ENCODE measurements at regions not wholly inside any gene's neighbourhood (a gene's known extent, or its start where the extent isn't known, plus 50 kb on each side); places are given as distances from the start of the nearest gene placed in this dataset.

DNA sequence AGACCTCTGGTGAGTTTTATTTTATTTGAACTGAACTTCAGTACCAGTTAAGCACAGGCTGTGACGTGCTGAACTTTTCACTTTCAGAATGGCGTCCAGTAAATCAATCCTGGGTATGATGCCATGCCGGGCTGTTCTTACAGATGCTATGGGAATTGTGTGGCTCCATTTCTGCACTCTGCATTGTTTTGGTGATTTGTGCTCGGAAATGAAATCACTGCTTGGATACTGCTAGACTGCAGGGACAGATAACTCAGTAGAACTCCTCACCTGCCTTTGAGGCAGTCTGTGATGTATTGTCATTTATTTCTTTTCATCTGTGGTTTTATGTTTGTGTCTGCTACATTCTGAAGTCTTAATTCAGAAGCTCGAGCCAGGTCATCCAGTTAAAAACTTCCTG is 172.7 kb downstream of the PTPN11 start:
- DNase-seq (no peak), ATAC-seq (replicated peaks in 1 of 4) (no peak)
- no peaks in the 10 kb centered on the region for H3K36me3 ChIP-seq (ENCODE audit: control insufficient read depth in 2 of 2, extremely low read depth in 1 of 2, insufficient read depth in 1 of 2, low read length in 1 of 2)
- peaks cover 0 to 6% (median 2%) of the 10 kb centered on the region in 3 donors for H3K9me3 Mint-ChIP-seq
- no peak overlapping the region for H3K4me3 Mint-ChIP-seq
- no peak overlapping the region for H3K27ac ChIP-seq (ENCODE audit: low read length)
- no peak overlapping the region for H3K4me3 ChIP-seq (ENCODE audit: control insufficient read depth in 1 of 2, extremely low read depth in 1 of 2, low read length in 1 of 2)
- H3K27me3 Mint-ChIP-seq: peaks cover 16 to 47% of the 10 kb centered on the region in 2 donors
- 60% methylated on average over 3 of the region's 5 CpGs for WGBS (ENCODE audit: insufficient coverage)
- no peaks in the 10 kb centered on the region for H3K36me3 Mint-ChIP-seq
- no peaks in the 10 kb centered on the region for H3K4me1 Mint-ChIP-seq
- H3K4me1 ChIP-seq (ENCODE audit: control insufficient read depth in 1 of 2, extremely low read depth in 1 of 2, insufficient read depth in 2 of 2, low read length in 2 of 2): no peaks in the 10 kb centered on the region
- CTCF ChIA-PET: no interaction called here
- no peaks in the 10 kb centered on the region for H3K9me3 ChIP-seq
- H3K27ac Mint-ChIP-seq: no peak overlapping the region
- POLR2A ChIA-PET: no interaction called here
- H3K27me3 ChIP-seq (replicated peaks in 1 of 2; ENCODE audit: control insufficient read depth in 2 of 2, extremely low read depth in 1 of 2, insufficient read depth in 2 of 2, low read length in 1 of 2): peaks cover 0 to 3% of the 10 kb centered on the region in 2 experiments

DNA sequence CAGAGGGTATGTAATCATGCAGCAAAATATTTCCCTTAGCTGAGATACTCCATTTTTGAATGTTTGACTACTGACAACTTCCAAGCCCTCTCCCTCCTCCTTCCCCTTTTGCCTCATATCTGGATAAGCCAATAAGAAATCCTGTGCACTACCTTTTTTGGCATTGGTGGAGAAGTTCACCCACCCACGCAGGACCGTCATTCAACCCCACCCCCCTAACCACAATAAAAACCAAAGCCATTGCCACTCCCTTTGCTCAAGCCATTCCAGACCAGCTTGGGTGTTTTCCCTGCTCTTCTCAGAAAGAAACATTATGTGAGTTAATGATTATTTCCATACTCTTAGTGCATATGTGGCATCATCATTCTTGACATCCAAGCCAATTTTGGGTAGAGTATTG is 176.7 kb downstream of the PTPN11 start:
- CTCF ChIA-PET: no interaction called here
- no peaks in the 10 kb centered on the region for H3K4me1 Mint-ChIP-seq
- WGBS (ENCODE audit: insufficient coverage): no CpG with 5 or more reads among the region's 2 CpGs
- POLR2A ChIA-PET: no interaction called here
- H3K36me3 Mint-ChIP-seq: no peaks in the 10 kb centered on the region
- H3K4me3 Mint-ChIP-seq: no peak overlapping the region
- no peaks in the 10 kb centered on the region for H3K36me3 ChIP-seq (ENCODE audit: control insufficient read depth in 2 of 2, extremely low read depth in 1 of 2, insufficient read depth in 1 of 2, low read length in 1 of 2)
- DNase-seq: no peak
- H3K4me3 ChIP-seq (ENCODE audit: control insufficient read depth in 1 of 2, extremely low read depth in 1 of 2, low read length in 1 of 2): no peak overlapping the region
- no peak overlapping the region for H3K27ac Mint-ChIP-seq
- peaks cover 0 to 8% of the 10 kb centered on the region in 2 experiments for H3K27me3 ChIP-seq (replicated peaks in 1 of 2; ENCODE audit: control insufficient read depth in 2 of 2, extremely low read depth in 1 of 2, insufficient read depth in 2 of 2, low read length in 1 of 2)
- no peak for ATAC-seq (replicated peaks in 1 of 4)
- H3K27me3 Mint-ChIP-seq: peaks cover 29 to 50% of the 10 kb centered on the region in 2 donors
- no peak overlapping the region for H3K27ac ChIP-seq (ENCODE audit: low read length)
- H3K9me3 Mint-ChIP-seq: peaks cover 0 to 9% (median 2%) of the 10 kb centered on the region in 3 donors
- H3K4me1 ChIP-seq (ENCODE audit: control insufficient read depth in 1 of 2, extremely low read depth in 1 of 2, insufficient read depth in 2 of 2, low read length in 2 of 2): no peaks in the 10 kb centered on the region
- H3K9me3 ChIP-seq: no peaks in the 10 kb centered on the region

DNA sequence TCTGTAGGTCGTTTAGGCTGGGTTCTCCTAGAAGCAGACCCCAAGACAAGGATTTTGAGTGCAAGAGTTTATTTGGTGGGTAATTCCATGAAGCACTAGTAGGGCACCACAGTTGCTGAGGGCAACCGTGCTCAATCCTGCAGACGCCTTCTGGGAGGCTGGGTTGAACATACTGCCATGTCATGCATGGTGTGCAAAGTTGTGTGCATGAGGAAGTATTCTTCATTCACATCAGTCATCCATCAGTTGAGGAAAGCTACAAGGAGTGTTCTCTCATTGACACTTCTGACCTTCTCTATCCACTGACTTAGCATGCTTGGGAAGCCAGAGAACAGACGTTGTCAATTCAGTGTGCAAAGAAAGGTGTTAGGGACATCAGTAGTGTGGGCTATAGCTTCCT is 179.2 kb downstream of the PTPN11 start:
- Mint-ChIP-seq H3K4me3 (no peak overlapping the region), H3K4me1 (no peaks in the 10 kb centered on the region), H3K36me3 (no peaks in the 10 kb centered on the region), H3K9me3 (peaks cover 0 to 12% (median 2%) of the 10 kb centered on the region in 3 donors), H3K27ac (no peak overlapping the region), H3K27me3 (peaks cover 37 to 47% of the 10 kb centered on the region in 2 donors)
- ChIA-PET CTCF (no interaction called here), POLR2A (no interaction called here)
- DNase-seq (no peak), ATAC-seq (replicated peaks in 1 of 4) (no peak)
- Histone ChIP-seq H3K27me3 (replicated peaks in 1 of 2; ENCODE audit: control insufficient read depth in 2 of 2, extremely low read depth in 1 of 2, insufficient read depth in 2 of 2, low read length in 1 of 2) (peaks cover 0 to 10% of the 10 kb centered on the region in 2 experiments), H3K27ac (ENCODE audit: low read length) (no peak overlapping the region), H3K4me1 (ENCODE audit: control insufficient read depth in 1 of 2, extremely low read depth in 1 of 2, insufficient read depth in 2 of 2, low read length in 2 of 2) (no peaks in the 10 kb centered on the region), H3K36me3 (ENCODE audit: control insufficient read depth in 2 of 2, extremely low read depth in 1 of 2, insufficient read depth in 1 of 2, low read length in 1 of 2) (no peaks in the 10 kb centered on the region), H3K9me3 (no peaks in the 10 kb centered on the region), H3K4me3 (ENCODE audit: control insufficient read depth in 1 of 2, extremely low read depth in 1 of 2, low read length in 1 of 2) (no peak overlapping the region)
- 25% methylated on average over 1 of the region's 4 CpGs for WGBS (ENCODE audit: insufficient coverage)

DNA sequence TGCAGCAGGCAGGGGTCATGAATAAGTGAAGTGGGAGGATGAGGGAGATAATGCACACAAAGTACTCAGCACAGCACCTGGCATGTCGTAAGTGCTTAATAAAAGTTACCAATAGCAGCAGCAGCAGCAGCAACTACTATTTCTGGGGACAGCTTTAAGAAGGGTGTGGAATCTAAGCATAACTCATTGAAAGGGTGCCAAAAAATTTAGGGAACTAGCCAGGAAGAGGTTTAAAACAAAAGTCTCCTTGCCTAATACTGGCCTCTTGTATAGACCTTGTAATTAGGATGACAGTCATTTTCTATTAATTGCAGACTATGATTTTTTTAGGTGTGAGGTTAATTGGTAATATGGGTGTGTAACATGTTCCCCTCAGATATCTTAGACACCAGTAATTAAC is 179.9 kb downstream of the PTPN11 start:
- POLR2A ChIA-PET: no interaction called here
- no peak overlapping the region for H3K27ac ChIP-seq (ENCODE audit: low read length)
- H3K9me3 ChIP-seq: no peaks in the 10 kb centered on the region
- H3K36me3 Mint-ChIP-seq: no peaks in the 10 kb centered on the region
- ATAC-seq (replicated peaks in 1 of 4): no peak
- H3K36me3 ChIP-seq (ENCODE audit: control insufficient read depth in 2 of 2, extremely low read depth in 1 of 2, insufficient read depth in 1 of 2, low read length in 1 of 2): no peaks in the 10 kb centered on the region
- no CpG with 5 or more reads among the region's 1 CpG for WGBS (ENCODE audit: insufficient coverage)
- H3K4me3 ChIP-seq (ENCODE audit: control insufficient read depth in 1 of 2, extremely low read depth in 1 of 2, low read length in 1 of 2): no peak overlapping the region
- no peaks in the 10 kb centered on the region for H3K4me1 Mint-ChIP-seq
- no peaks in the 10 kb centered on the region for H3K4me1 ChIP-seq (ENCODE audit: control insufficient read depth in 1 of 2, extremely low read depth in 1 of 2, insufficient read depth in 2 of 2, low read length in 2 of 2)
- H3K27me3 Mint-ChIP-seq: peaks cover 37 to 51% of the 10 kb centered on the region in 2 donors
- no peak overlapping the region for H3K4me3 Mint-ChIP-seq
- CTCF ChIA-PET: no interaction called here
- H3K27ac Mint-ChIP-seq: no peak overlapping the region
- H3K27me3 ChIP-seq (replicated peaks in 1 of 2; ENCODE audit: control insufficient read depth in 2 of 2, extremely low read depth in 1 of 2, insufficient read depth in 2 of 2, low read length in 1 of 2): peaks cover 0 to 10% of the 10 kb centered on the region in 2 experiments
- peaks cover 0 to 7% (median 2%) of the 10 kb centered on the region in 3 donors for H3K9me3 Mint-ChIP-seq
- DNase-seq: no peak

DNA sequence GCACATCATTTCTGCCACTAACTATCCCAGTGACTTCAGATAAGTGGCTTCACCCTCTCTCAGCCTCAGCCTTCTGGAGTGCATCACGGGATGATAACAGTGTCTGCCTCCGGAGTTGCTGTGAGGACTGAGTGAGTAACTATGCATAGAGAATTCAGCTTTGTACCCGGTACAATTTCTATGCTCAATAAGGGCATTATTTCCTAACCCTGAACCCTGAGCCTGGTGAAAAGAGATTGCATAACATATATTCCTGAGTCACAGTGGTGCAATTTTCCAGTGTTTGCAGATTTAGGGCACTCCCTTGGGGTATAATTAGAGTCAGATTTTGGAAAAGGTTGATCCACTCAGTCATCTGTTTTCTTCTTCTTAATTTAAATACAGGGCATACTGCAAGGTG is 181.1 kb downstream of the PTPN11 start:
- WGBS (ENCODE audit: insufficient coverage): 90% methylated on average over 2 of the region's 3 CpGs
- Mint-ChIP-seq H3K27me3 (peaks cover 41 to 49% of the 10 kb centered on the region in 2 donors), H3K27ac (no peak overlapping the region), H3K9me3 (peaks cover 0 to 7% (median 2%) of the 10 kb centered on the region in 3 donors), H3K4me1 (no peaks in the 10 kb centered on the region), H3K4me3 (no peak overlapping the region), H3K36me3 (no peaks in the 10 kb centered on the region)
- H3K4me3 ChIP-seq (ENCODE audit: control insufficient read depth in 1 of 2, extremely low read depth in 1 of 2, low read length in 1 of 2): no peak overlapping the region
- H3K9me3 ChIP-seq: no peaks in the 10 kb centered on the region
- ChIA-PET POLR2A (no interaction called here), CTCF (interaction anchor here in 1 of 2 donors (0.5 kb wide), 1 partner anchor 153 kb away, joined by 3 read pairs; no protein-coding TSS in a partner anchor)
- no peak overlapping the region for H3K27ac ChIP-seq (ENCODE audit: low read length)
- H3K27me3 ChIP-seq (replicated peaks in 1 of 2; ENCODE audit: control insufficient read depth in 2 of 2, extremely low read depth in 1 of 2, insufficient read depth in 2 of 2, low read length in 1 of 2): peaks cover 2 to 13% of the 10 kb centered on the region in 2 experiments
- DNase-seq (no peak), ATAC-seq (replicated peaks in 1 of 4) (no peak)
- no peaks in the 10 kb centered on the region for H3K4me1 ChIP-seq (ENCODE audit: control insufficient read depth in 1 of 2, extremely low read depth in 1 of 2, insufficient read depth in 2 of 2, low read length in 2 of 2)
- H3K36me3 ChIP-seq (ENCODE audit: control insufficient read depth in 2 of 2, extremely low read depth in 1 of 2, insufficient read depth in 1 of 2, low read length in 1 of 2): no peaks in the 10 kb centered on the region

DNA sequence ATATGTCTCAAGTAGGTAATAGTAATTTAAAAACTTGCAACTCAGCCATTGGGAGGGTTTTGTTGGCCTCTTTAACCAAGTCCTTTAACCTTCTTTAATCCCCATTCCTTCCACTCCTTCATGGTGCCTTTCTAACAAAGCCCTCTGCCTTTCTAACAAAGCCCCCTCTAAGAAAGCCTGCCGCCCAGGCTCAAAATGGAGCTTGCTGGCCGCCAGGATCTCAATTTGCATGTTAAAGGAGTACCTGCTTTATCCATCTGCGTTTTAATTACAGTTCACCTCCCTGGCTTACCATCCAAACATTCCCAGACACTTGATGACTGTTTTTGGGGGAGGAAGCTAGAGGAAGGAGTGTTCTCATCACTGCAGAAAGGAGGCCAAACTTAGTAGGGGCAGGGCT is 183.4 kb downstream of the PTPN11 start:
- no peak overlapping the region for H3K4me3 Mint-ChIP-seq
- H3K9me3 Mint-ChIP-seq: peaks cover 0 to 7% (median 7%) of the 10 kb centered on the region in 3 donors
- WGBS (ENCODE audit: insufficient coverage): 100% methylated on average over 1 of the region's 3 CpGs

More for the DNA sequence above, 183.4 kb downstream of the PTPN11 start:
- ChIA-PET POLR2A (no interaction called here), CTCF (no interaction called here)
- H3K9me3 ChIP-seq: no peaks in the 10 kb centered on the region
- no peaks in the 10 kb centered on the region for H3K4me1 ChIP-seq (ENCODE audit: control insufficient read depth in 1 of 2, extremely low read depth in 1 of 2, insufficient read depth in 2 of 2, low read length in 2 of 2)
- H3K27ac ChIP-seq (ENCODE audit: low read length): no peak overlapping the region
- no peak for ATAC-seq (replicated peaks in 1 of 4)
- no peak overlapping the region for H3K4me3 ChIP-seq (ENCODE audit: control insufficient read depth in 1 of 2, extremely low read depth in 1 of 2, low read length in 1 of 2)
- no peaks in the 10 kb centered on the region for H3K36me3 Mint-ChIP-seq
- peaks cover 41 to 42% of the 10 kb centered on the region in 2 donors for H3K27me3 Mint-ChIP-seq
- H3K36me3 ChIP-seq (ENCODE audit: control insufficient read depth in 2 of 2, extremely low read depth in 1 of 2, insufficient read depth in 1 of 2, low read length in 1 of 2): no peaks in the 10 kb centered on the region
- H3K27me3 ChIP-seq (replicated peaks in 1 of 2; ENCODE audit: control insufficient read depth in 2 of 2, extremely low read depth in 1 of 2, insufficient read depth in 2 of 2, low read length in 1 of 2): peaks cover 2 to 13% of the 10 kb centered on the region in 2 experiments
- DNase-seq: no peak
- H3K27ac Mint-ChIP-seq: no peak overlapping the region
- H3K4me1 Mint-ChIP-seq: no peaks in the 10 kb centered on the region

Data from T-cell (primary cell).